ENCODE measurements at regions not wholly inside any gene's neighbourhood (a gene's known extent, or its start where the extent isn't known, plus 50 kb on each side); places are given as distances from the start of the nearest gene placed in this dataset.

- DNase-seq: no peak
- in situ Hi-C loops (cut with HindIII; ENCODE audit: low pct_ligation_motif_present, low sequenced_read_pairs): no loop called here
- no peaks in the 10 kb centered on the region for H3K36me3 ChIP-seq (replicated peaks)
- no peaks in the 10 kb centered on the region for H3K27me3 ChIP-seq (replicated peaks)
- H3K27ac ChIP-seq: no peak overlapping the region
- H3K4me3 ChIP-seq (ENCODE audit: low read depth, low read length): no peak overlapping the region
- no peak for TF ChIP-seq CTCF (IDR thresholded peaks at IDR 0.05; ENCODE audit: low read depth, low read length, missing control alignments)
Measured at GRCh38 chr21:37987668-37988067, 71.4 kb upstream of the KCNJ6 start.

- H3K27me3 ChIP-seq (replicated peaks): no peaks in the 10 kb centered on the region
- DNase-seq: no peak
- no peak for TF ChIP-seq CTCF (IDR thresholded peaks at IDR 0.05; ENCODE audit: low read depth, low read length, missing control alignments)
- no peak overlapping the region for H3K27ac ChIP-seq
- no peak overlapping the region for H3K4me3 ChIP-seq (ENCODE audit: low read depth, low read length)
- H3K36me3 ChIP-seq (replicated peaks): no peaks in the 10 kb centered on the region
- in situ Hi-C loops (cut with HindIII; ENCODE audit: low pct_ligation_motif_present, low sequenced_read_pairs): no loop called here
Measured at GRCh38 chr21:37993071-37993470, 76.8 kb upstream of the KCNJ6 start.

- Histone ChIP-seq H3K27ac (no peak overlapping the region), H3K4me3 (ENCODE audit: low read depth, low read length) (no peak overlapping the region), H3K27me3 (replicated peaks) (no peaks in the 10 kb centered on the region), H3K36me3 (replicated peaks) (no peaks in the 10 kb centered on the region)
- in situ Hi-C loops (cut with HindIII; ENCODE audit: low pct_ligation_motif_present, low sequenced_read_pairs): no loop called here
- no peak for DNase-seq
- TF ChIP-seq CTCF (IDR thresholded peaks at IDR 0.05; ENCODE audit: low read depth, low read length, missing control alignments): no peak
Measured at GRCh38 chr21:37994211-37994610, 78.0 kb upstream of the KCNJ6 start.

GRCh38 chr21:38012672-38013071 lies 96.4 kb upstream of the KCNJ6 start:
- Histone ChIP-seq H3K36me3 (replicated peaks) (no peaks in the 10 kb centered on the region), H3K27ac (no peak overlapping the region), H3K4me3 (ENCODE audit: low read depth, low read length) (no peak overlapping the region), H3K27me3 (replicated peaks) (no peaks in the 10 kb centered on the region)
- no peak for DNase-seq
- in situ Hi-C loops (cut with HindIII; ENCODE audit: low pct_ligation_motif_present, low sequenced_read_pairs): no loop called here
- no peak for TF ChIP-seq CTCF (IDR thresholded peaks at IDR 0.05; ENCODE audit: low read depth, low read length, missing control alignments)

GRCh38 chr21:38013741-38014140 lies 97.5 kb upstream of the KCNJ6 start:
- in situ Hi-C loops (cut with HindIII; ENCODE audit: low pct_ligation_motif_present, low sequenced_read_pairs): no loop called here
- H3K36me3 ChIP-seq (replicated peaks): no peaks in the 10 kb centered on the region
- no peak for TF ChIP-seq CTCF (IDR thresholded peaks at IDR 0.05; ENCODE audit: low read depth, low read length, missing control alignments)

DNA sequence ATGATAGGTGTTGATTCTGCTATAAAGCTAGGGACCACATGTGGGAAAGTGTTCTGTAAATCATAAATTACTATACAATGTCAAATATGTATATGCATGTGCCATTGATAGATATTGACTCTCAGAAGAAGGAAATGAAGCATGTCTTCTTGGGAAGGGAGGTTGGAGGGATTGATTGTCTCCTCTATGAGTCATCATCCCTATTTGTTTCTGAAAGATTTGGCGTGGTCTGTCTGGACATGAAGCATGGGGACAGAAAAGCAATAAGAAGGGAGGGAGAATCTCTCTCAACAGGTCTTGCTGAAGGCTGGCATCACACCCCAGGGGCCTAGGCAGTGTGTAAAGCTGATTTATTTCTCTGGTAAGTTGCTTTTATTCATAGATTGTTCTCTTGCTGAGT lies 98.0 kb upstream of the KCNJ6 start:
- H3K27me3 ChIP-seq (replicated peaks): no peaks in the 10 kb centered on the region
- in situ Hi-C loops (cut with HindIII; ENCODE audit: low pct_ligation_motif_present, low sequenced_read_pairs): no loop called here
- H3K4me3 ChIP-seq (ENCODE audit: low read depth, low read length): no peak overlapping the region
- H3K36me3 ChIP-seq (replicated peaks): no peaks in the 10 kb centered on the region
- DNase-seq: no peak
- no peak for TF ChIP-seq CTCF (IDR thresholded peaks at IDR 0.05; ENCODE audit: low read depth, low read length, missing control alignments)
- H3K27ac ChIP-seq: no peak overlapping the region

More at GRCh38 chr21:38013741-38014140, 97.5 kb upstream of the KCNJ6 start:
- Histone ChIP-seq H3K27ac (no peak overlapping the region), H3K27me3 (replicated peaks) (no peaks in the 10 kb centered on the region), H3K4me3 (ENCODE audit: low read depth, low read length) (no peak overlapping the region)
- DNase-seq: no peak

Data from brain microvascular endothelial cell (primary cell).